Uterus (tissue), 2 donors: ENCODE measurements at regions not wholly inside any gene's neighbourhood (a gene's known extent, or its start where the extent isn't known, plus 50 kb on each side); places are given as distances from the start of the nearest gene placed in this dataset.

ENCODE experiments used
- POLR2A ChIP-seq, 2 donors: fragments of 450-650 bp; IDR thresholded peaks; one replicate each; pipeline ENCODE4 v1.6.1; 2016; ENCODE audit warnings: antibody characterized with exemption in 2 of 2, mild to moderate bottlenecking in 1 of 2, moderate library complexity in 1 of 2
- TF ChIP-seq, protein P1 (sequence below), 4 experiments: fragments of 200-600 bp in 2 of 4; fragments of 450-650 bp in 2 of 4; sonication (generic) in 2 of 4; IDR thresholded peaks; one replicate each; pipeline ENCODE4 v1.5.1; 2016 to 2019; ENCODE audit warnings: antibody characterized with exemption in 4 of 4, mild to moderate bottlenecking in 2 of 4, moderate library complexity in 1 of 4

DNA sequence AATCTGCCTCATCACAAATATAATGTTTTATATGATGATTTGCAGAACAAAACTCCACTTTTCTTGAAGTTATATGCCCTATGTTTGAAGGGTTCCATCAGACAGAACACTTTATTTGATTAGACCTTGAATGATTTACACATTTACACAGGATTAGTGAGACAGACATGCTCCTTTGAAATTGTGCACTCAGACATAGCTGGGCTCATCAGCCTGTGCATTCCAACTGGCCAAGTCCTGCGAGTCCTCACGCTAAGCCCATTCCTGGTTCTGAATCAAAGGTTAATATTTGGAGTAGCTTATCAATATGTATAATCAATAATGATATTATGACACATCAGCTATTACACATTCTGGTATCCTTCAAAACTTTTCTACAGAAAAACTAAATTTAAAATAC, 173.6 kb downstream of the MBL2 start:
- TF ChIP-seq, protein P1, sequence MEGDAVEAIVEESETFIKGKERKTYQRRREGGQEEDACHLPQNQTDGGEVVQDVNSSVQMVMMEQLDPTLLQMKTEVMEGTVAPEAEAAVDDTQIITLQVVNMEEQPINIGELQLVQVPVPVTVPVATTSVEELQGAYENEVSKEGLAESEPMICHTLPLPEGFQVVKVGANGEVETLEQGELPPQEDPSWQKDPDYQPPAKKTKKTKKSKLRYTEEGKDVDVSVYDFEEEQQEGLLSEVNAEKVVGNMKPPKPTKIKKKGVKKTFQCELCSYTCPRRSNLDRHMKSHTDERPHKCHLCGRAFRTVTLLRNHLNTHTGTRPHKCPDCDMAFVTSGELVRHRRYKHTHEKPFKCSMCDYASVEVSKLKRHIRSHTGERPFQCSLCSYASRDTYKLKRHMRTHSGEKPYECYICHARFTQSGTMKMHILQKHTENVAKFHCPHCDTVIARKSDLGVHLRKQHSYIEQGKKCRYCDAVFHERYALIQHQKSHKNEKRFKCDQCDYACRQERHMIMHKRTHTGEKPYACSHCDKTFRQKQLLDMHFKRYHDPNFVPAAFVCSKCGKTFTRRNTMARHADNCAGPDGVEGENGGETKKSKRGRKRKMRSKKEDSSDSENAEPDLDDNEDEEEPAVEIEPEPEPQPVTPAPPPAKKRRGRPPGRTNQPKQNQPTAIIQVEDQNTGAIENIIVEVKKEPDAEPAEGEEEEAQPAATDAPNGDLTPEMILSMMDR (IDR thresholded peaks at IDR 0.05): no peak
- no peak for TF ChIP-seq POLR2A (IDR thresholded peaks at IDR 0.05)
